ENCODE measurements at regions not wholly inside any gene's neighbourhood (a gene's known extent, or its start where the extent isn't known, plus 50 kb on each side); places are given as distances from the start of the nearest gene placed in this dataset.

DNA sequence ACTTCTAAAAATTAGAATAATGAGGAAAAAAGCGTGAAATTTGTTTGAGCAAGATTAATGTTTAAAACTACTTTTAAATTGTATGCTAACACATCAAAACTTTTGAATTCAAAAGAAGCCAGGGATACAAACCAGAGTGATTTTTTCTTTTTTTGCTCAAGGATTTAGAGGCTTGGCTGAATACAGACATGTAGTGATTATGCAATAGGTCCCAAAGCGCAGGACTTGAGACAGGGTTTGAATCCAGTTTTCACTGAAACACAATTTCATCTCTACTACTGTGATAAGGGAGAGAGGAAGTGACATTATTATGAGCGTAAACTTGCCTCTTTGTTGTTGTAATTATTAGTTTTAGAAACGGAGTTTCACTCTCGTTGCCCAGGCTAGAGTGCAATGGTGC is 207.3 kb downstream of the ZNF33B start:
- TF ChIP-seq ZFP3 (CRISPR knock-in tag; IDR thresholded peaks at IDR 0.05) (no peak), RARB (CRISPR knock-in tag; IDR thresholded peaks at IDR 0.05) (no peak), ZNF70 (CRISPR knock-in tag; IDR thresholded peaks at IDR 0.05) (no peak), PATZ1 (CRISPR knock-in tag; IDR thresholded peaks at IDR 0.05; ENCODE audit: borderline replicate concordance) (no peak), ZNF8 (CRISPR knock-in tag; IDR thresholded peaks at IDR 0.05) (no peak), ARNTL (CRISPR knock-in tag; IDR thresholded peaks at IDR 0.05; ENCODE audit: borderline replicate concordance, low read depth) (no peak), PPARA (CRISPR knock-in tag; IDR thresholded peaks at IDR 0.05; ENCODE audit: borderline replicate concordance) (no peak), TCF4 (CRISPR knock-in tag; IDR thresholded peaks at IDR 0.05; ENCODE audit: borderline replicate concordance) (no peak), CREB5 (CRISPR knock-in tag; IDR thresholded peaks at IDR 0.05; ENCODE audit: low read depth) (no peak), ISL1 (CRISPR knock-in tag; IDR thresholded peaks at IDR 0.05) (no peak), ESRRG (CRISPR knock-in tag; IDR thresholded peaks at IDR 0.05) (no peak), BACH2 (CRISPR knock-in tag; IDR thresholded peaks at IDR 0.05; ENCODE audit: borderline replicate concordance) (no peak), CSDC2 (CRISPR knock-in tag; IDR thresholded peaks at IDR 0.05) (no peak)
- TF ChIP-seq, protein P1, sequence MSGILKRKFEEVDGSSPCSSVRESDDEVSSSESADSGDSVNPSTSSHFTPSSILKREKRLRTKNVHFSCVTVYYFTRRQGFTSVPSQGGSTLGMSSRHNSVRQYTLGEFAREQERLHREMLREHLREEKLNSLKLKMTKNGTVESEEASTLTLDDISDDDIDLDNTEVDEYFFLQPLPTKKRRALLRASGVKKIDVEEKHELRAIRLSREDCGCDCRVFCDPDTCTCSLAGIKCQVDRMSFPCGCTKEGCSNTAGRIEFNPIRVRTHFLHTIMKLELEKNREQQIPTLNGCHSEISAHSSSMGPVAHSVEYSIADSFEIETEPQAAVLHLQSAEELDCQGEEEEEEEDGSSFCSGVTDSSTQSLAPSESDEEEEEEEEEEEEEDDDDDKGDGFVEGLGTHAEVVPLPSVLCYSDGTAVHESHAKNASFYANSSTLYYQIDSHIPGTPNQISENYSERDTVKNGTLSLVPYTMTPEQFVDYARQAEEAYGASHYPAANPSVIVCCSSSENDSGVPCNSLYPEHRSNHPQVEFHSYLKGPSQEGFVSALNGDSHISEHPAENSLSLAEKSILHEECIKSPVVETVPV (CRISPR knock-in tag; IDR thresholded peaks at IDR 0.05): no peak
